A549 (cell line): ENCODE measurements at regions not wholly inside any gene's neighbourhood (a gene's known extent, or its start where the extent isn't known, plus 50 kb on each side); places are given as distances from the start of the nearest gene placed in this dataset.

Source experiments
- CEBPB ChIP-seq, 2 experiments: fragments of >200 bp in 1 of 2; sonication (Bioruptor Twin) in 1 of 2; formaldehyde crosslinking in 1 of 2; IDR thresholded peaks; 2 replicates each; pipeline ENCODE4 v1.6.1; 2012 to 2016
- CHD4 ChIP-seq: fragments of 200-600 bp; sonication (generic); IDR thresholded peaks from 2 replicates; pipeline ENCODE4 v1.6.1; 2016; ENCODE audit warnings: antibody characterized with exemption, mild to moderate bottlenecking, borderline replicate concordance
- EHMT2 ChIP-seq: fragments of 200-600 bp; sonication (generic); IDR thresholded peaks from 2 replicates; pipeline ENCODE4 v1.6.1; 2016; ENCODE audit warnings: antibody characterized with exemption, low read depth, mild to moderate bottlenecking, moderate library complexity
- FOSL2 ChIP-seq, 2 experiments: fragments of 450-650 bp in 1 of 2; fragments of >200 bp in 1 of 2; sonication (Bioruptor Twin) in 1 of 2; formaldehyde crosslinking; IDR thresholded peaks; 2 replicates each; pipeline versions ENCODE4 v1.5.0 to v1.6.1; 2016 to 2020; ENCODE audit warnings: mild to moderate bottlenecking in 1 of 2, moderate library complexity in 1 of 2
- KDM1A ChIP-seq: fragments of 200-600 bp; sonication (generic); IDR thresholded peaks from 2 replicates; pipeline ENCODE4 v1.6.1; 2016; ENCODE audit warnings: low read depth, mild to moderate bottlenecking
- PBX3 ChIP-seq: IDR thresholded peaks from 2 replicates; pipeline ENCODE4 v1.6.1; 2012
- REST ChIP-seq: fragments of 200-600 bp; sonication (generic); IDR thresholded peaks from 2 replicates; pipeline ENCODE4 v1.6.1; 2016; ENCODE audit warnings: antibody characterized with exemption, mild to moderate bottlenecking, moderate library complexity
- USF2 ChIP-seq: fragments of 450-650 bp; IDR thresholded peaks from 2 replicates; pipeline ENCODE4 v1.6.1; 2014; ENCODE audit warnings: antibody characterized with exemption

- TF ChIP-seq KDM1A: no peak
- no peak for TF ChIP-seq REST
- no peak for TF ChIP-seq CHD4
- no peak for TF ChIP-seq PBX3
- TF ChIP-seq FOSL2 (IDR thresholded peaks at IDR 0.05): no peak
- no peak for TF ChIP-seq FOSL2 (CRISPR knock-in tag; IDR thresholded peaks at IDR 0.05)
- no peak for TF ChIP-seq USF2
- no peak for TF ChIP-seq EHMT2
- no peak for TF ChIP-seq CEBPB (IDR thresholded peaks at IDR 0.05)
Measured at GRCh38 chr4:3368334-3368733, 73.4 kb upstream of the HGFAC start.
